IMR-90 (cell line): ENCODE measurements at regions not wholly inside any gene's neighbourhood (a gene's known extent, or its start where the extent isn't known, plus 50 kb on each side); places are given as distances from the start of the nearest gene placed in this dataset.

ENCODE experiments used
- ATAC-seq: fragments of 200-7000 bp; cut with Tn5 transposase; 2 replicates; pipeline ENCODE4 v1.9.1; 2020; ENCODE audit warnings: low read depth, mild to moderate bottlenecking, moderate library complexity
- BruUV-seq: library from RNA; stranded (reverse); fragments of 400-500 nt; replicated peaks from 2 replicates; lab custom pipeline; 2021; lab: Mats Ljungman, UMichigan
- CTCF ChIA-PET: fragments of 300-600 bp; formaldehyde crosslinking; extraction: SDS; loops from one replicate; lab custom pipeline; 2021; ENCODE audit warnings: antibody characterized with exemption; lab: Yijun Ruan, JAX
- POLR2A ChIA-PET: fragments of 300-600 bp; sonication (Branson Sonifier 250); formaldehyde crosslinking; loops from one replicate; lab custom pipeline; 2022; ENCODE audit warnings: antibody characterized with exemption; ENCODE audit not compliant: unreplicated experiment; lab: Charles Lee
- DNase-seq: peaks from one replicate; pipeline ENCODE4 v3.0.0; 2013
- H2AFZ ChIP-seq: replicated peaks from 2 replicates; pipeline ENCODE3; 2013; ENCODE audit warnings: low read length, mild to moderate bottlenecking; ENCODE audit not compliant: poor library complexity
- H2AK5ac ChIP-seq: 2 replicates; pipeline ENCODE4 v1.6.1; 2013; ENCODE audit warnings: low read depth, low read length, inconsistent platforms
- H2AK9ac ChIP-seq: replicated peaks from 2 replicates; pipeline ENCODE3; 2013; ENCODE audit warnings: mild to moderate bottlenecking, low read depth, low read length, moderate library complexity; ENCODE audit not compliant: poor library complexity
- H2BK120ac ChIP-seq: 2 replicates; pipeline ENCODE4 v1.6.1; 2013; ENCODE audit warnings: low read depth, low read length, inconsistent platforms
- H2BK15ac ChIP-seq: 3 replicates; pipeline ENCODE4 v1.6.1; 2013; ENCODE audit warnings: low read depth, low read length, inconsistent platforms
- H2BK20ac ChIP-seq: 2 replicates; pipeline ENCODE4 v1.6.1; 2013; ENCODE audit warnings: low read depth, mild to moderate bottlenecking, inconsistent platforms, low read length, moderate library complexity
- H2BK5ac ChIP-seq: 2 replicates; pipeline ENCODE4 v1.6.1; 2013; ENCODE audit warnings: mild to moderate bottlenecking, low read depth, low read length, inconsistent platforms; ENCODE audit not compliant: poor library complexity, severe bottlenecking
- H3K14ac ChIP-seq: replicated peaks from 2 replicates; pipeline ENCODE4 v1.6.1; 2013; ENCODE audit warnings: low read depth, low read length, inconsistent platforms
- H3K18ac ChIP-seq: 2 replicates; pipeline ENCODE4 v1.6.1; 2013; ENCODE audit warnings: low read depth, low read length, control low read depth
- H3K23ac ChIP-seq: 2 replicates; pipeline ENCODE4 v1.6.1; 2013; ENCODE audit warnings: low read depth, low read length, inconsistent platforms
- H3K27ac ChIP-seq: 2 replicates; pipeline ENCODE4 v1.5.1; 2013; ENCODE audit warnings: mild to moderate bottlenecking, control low read depth, low read length; ENCODE audit not compliant: insufficient read depth
- H3K27me3 ChIP-seq: 2 replicates; pipeline ENCODE4 v1.6.1; 2013; ENCODE audit warnings: low read length; ENCODE audit not compliant: control insufficient read depth, insufficient read depth
- H3K36me3 ChIP-seq: 2 replicates; pipeline ENCODE4 v1.6.1; 2013; ENCODE audit warnings: low read length, mixed read lengths; ENCODE audit not compliant: control insufficient read depth, insufficient read depth
- H3K4ac ChIP-seq: 2 replicates; pipeline ENCODE4 v1.6.1; 2013; ENCODE audit warnings: low read depth, low read length, inconsistent platforms
- H3K4me1 ChIP-seq: 2 replicates; pipeline ENCODE4 v1.6.1; 2013; ENCODE audit warnings: low read length, mixed read lengths; ENCODE audit not compliant: control insufficient read depth, insufficient read depth
- H3K4me2 ChIP-seq: 2 replicates; pipeline ENCODE4 v1.6.1; 2013; ENCODE audit warnings: low read depth, mild to moderate bottlenecking, control low read depth, low read length, moderate library complexity
- H3K4me3 ChIP-seq: 2 replicates; pipeline ENCODE4 v1.5.1; 2013; ENCODE audit warnings: low read depth, mild to moderate bottlenecking, control low read depth, low read length, moderate library complexity; ENCODE audit not compliant: insufficient read depth
- H3K56ac ChIP-seq: 2 replicates; pipeline ENCODE4 v1.6.1; 2013; ENCODE audit warnings: low read length, inconsistent platforms; ENCODE audit not compliant: insufficient read depth; ENCODE audit errors: extremely low read depth
- H3K79me1 ChIP-seq, 2 experiments: 2 replicates each; pipeline ENCODE4 v1.6.1; 2013; ENCODE audit warnings: low read length in 2 of 2, inconsistent platforms in 1 of 2, low read depth in 1 of 2
- H3K9ac ChIP-seq: 2 replicates; pipeline ENCODE4 v1.6.1; 2013; ENCODE audit warnings: low read depth, low read length, control low read depth
- H3K9me1 ChIP-seq: 2 replicates; pipeline ENCODE4 v1.6.1; 2013; ENCODE audit warnings: low read length, inconsistent platforms; ENCODE audit not compliant: insufficient read depth
- H3K9me3 ChIP-seq: 2 replicates; pipeline ENCODE4 v1.6.1; 2013; ENCODE audit warnings: low read length; ENCODE audit not compliant: control insufficient read depth, insufficient read depth
- H4K20me1 ChIP-seq: 2 replicates; pipeline ENCODE4 v1.6.1; 2013; ENCODE audit warnings: low read length, inconsistent platforms; ENCODE audit not compliant: insufficient read depth
- H4K5ac ChIP-seq: 2 replicates; pipeline ENCODE4 v1.6.1; 2013; ENCODE audit warnings: mild to moderate bottlenecking, low read depth, low read length, control low read depth
- H4K8ac ChIP-seq, 2 experiments: 2 replicates each; pipeline ENCODE4 v1.6.1; 2013; ENCODE audit warnings: low read depth in 2 of 2, low read length in 2 of 2, control low read depth in 1 of 2, inconsistent platforms in 1 of 2
- H4K91ac ChIP-seq: 2 replicates; pipeline ENCODE4 v1.6.1; 2013; ENCODE audit warnings: low read depth, low read length, inconsistent platforms; ENCODE audit not compliant: insufficient read depth
- BHLHE40 ChIP-seq: fragments of 150-350 bp; IDR thresholded peaks from 2 replicates; pipeline ENCODE4 v1.6.1; 2016; ENCODE audit warnings: mild to moderate bottlenecking, low read depth, low read length
- FOS ChIP-seq: fragments of 150-350 bp; IDR thresholded peaks from 2 replicates; pipeline ENCODE4 v1.6.1; 2016; ENCODE audit warnings: low read depth, low read length
- MAFK ChIP-seq: IDR thresholded peaks from 2 replicates; pipeline ENCODE4 v1.6.1; 2012; ENCODE audit warnings: low read depth, low read length, improper control_type of control experiment
- MAZ ChIP-seq: IDR thresholded peaks from 2 replicates; pipeline ENCODE4 v1.6.1; 2012; ENCODE audit warnings: low read depth, mild to moderate bottlenecking, low read length, improper control_type of control experiment, moderate library complexity, borderline replicate concordance
- MXI1 ChIP-seq: IDR thresholded peaks from 2 replicates; pipeline ENCODE4 v1.6.1; 2012; ENCODE audit warnings: low read depth, mild to moderate bottlenecking, low read length, moderate library complexity, borderline replicate concordance
- POLR2A ChIP-seq: IDR thresholded peaks from 2 replicates; pipeline ENCODE4 v1.6.1; 2012; ENCODE audit warnings: mild to moderate bottlenecking, low read depth, low read length
- RAD21 ChIP-seq: IDR thresholded peaks from 2 replicates; pipeline ENCODE4 v1.6.1; 2012; ENCODE audit warnings: low read length, improper control_type of control experiment
- RCOR1 ChIP-seq: IDR thresholded peaks from 2 replicates; pipeline ENCODE4 v1.6.1; 2012; ENCODE audit warnings: mild to moderate bottlenecking, low read length, improper control_type of control experiment; ENCODE audit not compliant: insufficient replicate concordance
- RFX5 ChIP-seq: IDR thresholded peaks from 2 replicates; pipeline ENCODE4 v1.8.0; 2012; ENCODE audit warnings: low read depth, mild to moderate bottlenecking, low read length, moderate library complexity
- SMC3 ChIP-seq: fragments of 150-350 bp; IDR thresholded peaks from 2 replicates; pipeline ENCODE4 v1.6.1; 2016; ENCODE audit warnings: low read depth, mild to moderate bottlenecking, antibody characterized with exemption, low read length, moderate library complexity
- WGBS, 2 experiments: methylation state at CpG; one replicate each; pipeline versions ENCODE4 v1.1.5 to v1.1.7; 2013; ENCODE audit warnings: missing lambda C conversion rate in 2 of 2; ENCODE audit not compliant: insufficient read length in 1 of 2; ENCODE audit errors: extremely low coverage in 2 of 2; 5-methylcytosine and 5-hydroxymethylcytosine counted together
- dilution Hi-C: fragments of 300-500 bp; cut with HindIII; formaldehyde crosslinking; loops from one replicate; pipeline ENCODE4 v1.14.3; 2018; ENCODE audit warnings: low sequenced_read_pairs; ENCODE audit not compliant: unreplicated experiment
- in situ Hi-C: fragments of 300-500 bp; cut with MboI; formaldehyde crosslinking; loops from 3 replicates; pipeline ENCODE4 v1.14.3; 2019; ENCODE audit warnings: low sequenced_read_pairs, inconsistent platforms, mixed read lengths
- intact Hi-C: fragments of 100-400 bp; cut with micrococcal nuclease; formaldehyde crosslinking; loops from 2 replicates; pipeline ENCODE4 v1.10.0; 2022
- TF ChIP-seq, protein P1 (sequence below): fragments of 150-350 bp; IDR thresholded peaks from 2 replicates; pipeline ENCODE4 v1.6.1; 2016; ENCODE audit warnings: low read depth, mild to moderate bottlenecking, low read length, moderate library complexity, borderline replicate concordance
- TF ChIP-seq, protein P2 (sequence below): fragments of 150-350 bp; IDR thresholded peaks from 2 replicates; pipeline ENCODE4 v1.6.1; 2017; ENCODE audit warnings: mild to moderate bottlenecking, antibody characterized with exemption, low read length, low read depth
- TF ChIP-seq, protein P3 (sequence below): conservative IDR thresholded peaks from 2 replicates; pipeline ENCODE4 v1.5.1; 2012; ENCODE audit warnings: mild to moderate bottlenecking, low read depth, low read length, improper control_type of control experiment

DNA sequence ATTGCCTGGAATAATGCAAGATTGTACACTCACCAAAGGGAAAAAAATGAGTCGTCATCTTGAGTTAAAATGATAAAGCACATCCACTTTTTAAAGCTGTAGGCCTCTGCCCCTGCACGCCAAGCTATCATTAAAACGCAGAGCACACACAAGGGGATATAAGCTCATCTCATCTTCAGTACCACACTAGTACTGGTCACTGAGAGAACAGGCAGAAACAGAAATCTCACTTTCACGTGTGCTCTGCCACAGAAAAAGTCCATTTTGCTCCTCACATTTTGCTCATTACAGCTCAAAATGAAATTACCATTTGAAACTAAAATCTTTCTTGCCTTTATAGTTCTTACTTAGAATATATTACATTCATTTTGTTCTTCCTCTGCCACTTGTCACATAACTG is 99.2 kb upstream of the SLC30A5 start:
- no TSS peak for BruUV-seq
- ChIA-PET CTCF (no interaction called here), POLR2A (no interaction called here)
- Histone ChIP-seq H2AK9ac (no peak overlapping the region), H4K91ac (no peak overlapping the region), H3K27me3 (peaks cover 1% of the 10 kb centered on the region; the same call in 1 of the 2 replicates), H3K27ac (no peak overlapping the region), H3K23ac (no peak overlapping the region), H2BK120ac (no peak overlapping the region), H3K4ac (no peak overlapping the region), H4K20me1 (no peaks in the 10 kb centered on the region), H4K8ac (no peak overlapping the region), H2BK20ac (no peak overlapping the region), H2AFZ (no peak overlapping the region), H3K4me1 (no peaks in the 10 kb centered on the region), H2BK15ac (no peak overlapping the region), H3K36me3 (no peaks in the 10 kb centered on the region), H4K5ac (no peak overlapping the region), H3K14ac (no peak overlapping the region; the same call in 1 of the 2 replicates), H3K18ac (no peak overlapping the region), H3K9ac (no peak overlapping the region), H3K79me1 (no peaks in the 10 kb centered on the region), H3K56ac (no peak overlapping the region), H2BK5ac (no peak overlapping the region), H3K9me3 (no peaks in the 10 kb centered on the region), H3K4me3 (no peak overlapping the region), H3K4me2 (no peak overlapping the region), H3K9me1 (no peaks in the 10 kb centered on the region), H2AK5ac (no peak overlapping the region)
- intact Hi-C loops = no loop called here
- WGBS, 2 experiments = 10% methylated on average over 2 of the region's 4 CpGs; no CpG with 5 or more reads in 1 of the 2 experiments
- in situ Hi-C loops = no loop called here
- no peak for TF ChIP-seq MAFK
- TF ChIP-seq RFX5 = no peak
- TF ChIP-seq, protein P1, sequence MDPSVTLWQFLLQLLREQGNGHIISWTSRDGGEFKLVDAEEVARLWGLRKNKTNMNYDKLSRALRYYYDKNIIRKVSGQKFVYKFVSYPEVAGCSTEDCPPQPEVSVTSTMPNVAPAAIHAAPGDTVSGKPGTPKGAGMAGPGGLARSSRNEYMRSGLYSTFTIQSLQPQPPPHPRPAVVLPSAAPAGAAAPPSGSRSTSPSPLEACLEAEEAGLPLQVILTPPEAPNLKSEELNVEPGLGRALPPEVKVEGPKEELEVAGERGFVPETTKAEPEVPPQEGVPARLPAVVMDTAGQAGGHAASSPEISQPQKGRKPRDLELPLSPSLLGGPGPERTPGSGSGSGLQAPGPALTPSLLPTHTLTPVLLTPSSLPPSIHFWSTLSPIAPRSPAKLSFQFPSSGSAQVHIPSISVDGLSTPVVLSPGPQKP = no peak
- no peak for TF ChIP-seq RAD21
- TF ChIP-seq, protein P2, sequence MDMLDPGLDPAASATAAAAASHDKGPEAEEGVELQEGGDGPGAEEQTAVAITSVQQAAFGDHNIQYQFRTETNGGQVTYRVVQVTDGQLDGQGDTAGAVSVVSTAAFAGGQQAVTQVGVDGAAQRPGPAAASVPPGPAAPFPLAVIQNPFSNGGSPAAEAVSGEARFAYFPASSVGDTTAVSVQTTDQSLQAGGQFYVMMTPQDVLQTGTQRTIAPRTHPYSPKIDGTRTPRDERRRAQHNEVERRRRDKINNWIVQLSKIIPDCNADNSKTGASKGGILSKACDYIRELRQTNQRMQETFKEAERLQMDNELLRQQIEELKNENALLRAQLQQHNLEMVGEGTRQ = no peak
- TF ChIP-seq RCOR1 = no peak
- no peak for TF ChIP-seq FOS
- TF ChIP-seq MAZ = no peak
- TF ChIP-seq POLR2A = no peak
- no peak for TF ChIP-seq SMC3
- TF ChIP-seq BHLHE40 = no peak
- TF ChIP-seq, protein P3, sequence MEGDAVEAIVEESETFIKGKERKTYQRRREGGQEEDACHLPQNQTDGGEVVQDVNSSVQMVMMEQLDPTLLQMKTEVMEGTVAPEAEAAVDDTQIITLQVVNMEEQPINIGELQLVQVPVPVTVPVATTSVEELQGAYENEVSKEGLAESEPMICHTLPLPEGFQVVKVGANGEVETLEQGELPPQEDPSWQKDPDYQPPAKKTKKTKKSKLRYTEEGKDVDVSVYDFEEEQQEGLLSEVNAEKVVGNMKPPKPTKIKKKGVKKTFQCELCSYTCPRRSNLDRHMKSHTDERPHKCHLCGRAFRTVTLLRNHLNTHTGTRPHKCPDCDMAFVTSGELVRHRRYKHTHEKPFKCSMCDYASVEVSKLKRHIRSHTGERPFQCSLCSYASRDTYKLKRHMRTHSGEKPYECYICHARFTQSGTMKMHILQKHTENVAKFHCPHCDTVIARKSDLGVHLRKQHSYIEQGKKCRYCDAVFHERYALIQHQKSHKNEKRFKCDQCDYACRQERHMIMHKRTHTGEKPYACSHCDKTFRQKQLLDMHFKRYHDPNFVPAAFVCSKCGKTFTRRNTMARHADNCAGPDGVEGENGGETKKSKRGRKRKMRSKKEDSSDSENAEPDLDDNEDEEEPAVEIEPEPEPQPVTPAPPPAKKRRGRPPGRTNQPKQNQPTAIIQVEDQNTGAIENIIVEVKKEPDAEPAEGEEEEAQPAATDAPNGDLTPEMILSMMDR = no peak
- no peak for TF ChIP-seq MXI1
- dilution Hi-C loops = no loop called here
- DNase-seq = no peak
- ATAC-seq = no peak
